Lower lobe of right lung (tissue), 2 donors: ENCODE measurements at regions not wholly inside any gene's neighbourhood (a gene's known extent, or its start where the extent isn't known, plus 50 kb on each side); places are given as distances from the start of the nearest gene placed in this dataset.

Source experiments
- ATAC-seq, 2 donors: fragments of 200-7000 bp; cut with Tn5 transposase; one replicate each; pipeline ENCODE4 v1.9.1; 2020 to 2022; ENCODE audit warnings: mild to moderate bottlenecking in 2 of 2, moderate library complexity in 2 of 2
- DNase-seq: peaks from one replicate; pipeline ENCODE4 v3.0.0-alpha.2; 2020
- H3K27ac ChIP-seq: fragments of 200-600 bp; one replicate; pipeline ENCODE4 v1.8.0; 2022
- H3K27me3 ChIP-seq: fragments of 200-600 bp; one replicate; pipeline ENCODE4 v1.8.0; 2022; ENCODE audit warnings: low read depth
- H3K36me3 ChIP-seq: fragments of 200-600 bp; one replicate; pipeline ENCODE4 v1.8.0; 2022; ENCODE audit warnings: mild to moderate bottlenecking
- H3K4me1 ChIP-seq: fragments of 200-600 bp; one replicate; pipeline ENCODE4 v1.8.0; 2022
- H3K4me3 ChIP-seq: fragments of 200-600 bp; one replicate; pipeline ENCODE4 v1.8.0; 2022; ENCODE audit warnings: mild to moderate bottlenecking
- H3K9me3 ChIP-seq: fragments of 200-600 bp; one replicate; pipeline ENCODE4 v1.8.0; 2022
- CTCF ChIP-seq: fragments of 200-600 bp; IDR thresholded peaks from one replicate; pipeline ENCODE4 v1.8.0; 2022; ENCODE audit warnings: antibody characterized with exemption, mild to moderate bottlenecking
- intact Hi-C: fragments of 100-400 bp; cut with DNase I; formaldehyde crosslinking; loops from one replicate; pipeline ENCODE4 v1.11.0; 2022
- donor health status: DM: no; HTN: yes; CAD: no; lungs with severe emphysema.

- intact Hi-C loops, result no loop called here
- Histone ChIP-seq H3K4me3 (peak overlapping the region; percentile 46), H3K27ac (no peak overlapping the region)
Observed at GRCh38 chr12:98397323-98398105, 117.9 kb upstream of the TMPO start.

GRCh38 chr12:98399532-98399931, 115.9 kb upstream of the TMPO start:
- Histone ChIP-seq H3K9me3 (no peaks in the 10 kb centered on the region), H3K27ac (no peak overlapping the region), H3K4me1 (peaks cover 15% of the 10 kb centered on the region), H3K4me3 (no peak overlapping the region), H3K27me3 (no peaks in the 10 kb centered on the region), H3K36me3 (no peaks in the 10 kb centered on the region)
- no peak for TF ChIP-seq CTCF
- no peak for ATAC-seq
- intact Hi-C loops, result no loop called here
- no peak for DNase-seq

More at GRCh38 chr12:98397323-98398105, 117.9 kb upstream of the TMPO start:
- Histone ChIP-seq H3K4me1 (peaks cover 15% of the 10 kb centered on the region), H3K36me3 (no peaks in the 10 kb centered on the region), H3K9me3 (no peaks in the 10 kb centered on the region), H3K27me3 (no peaks in the 10 kb centered on the region)
- TF ChIP-seq CTCF, result peak; percentile 93
- ATAC-seq, result peak; percentile 94 to 97
- peak; percentile 83 for DNase-seq

GRCh38 chr12:98401427-98401826, 114.0 kb upstream of the TMPO start:
- no peak for TF ChIP-seq CTCF
- ATAC-seq (no peak), DNase-seq (no peak)
- intact Hi-C loops, result no loop called here
- no peak overlapping the region for H3K4me3 ChIP-seq
- no peak overlapping the region for H3K27ac ChIP-seq
- H3K36me3 ChIP-seq, result no peaks in the 10 kb centered on the region
- no peaks in the 10 kb centered on the region for H3K9me3 ChIP-seq
- no peaks in the 10 kb centered on the region for H3K27me3 ChIP-seq
- H3K4me1 ChIP-seq, result peaks cover 15% of the 10 kb centered on the region

- H3K36me3 ChIP-seq, result no peaks in the 10 kb centered on the region
- intact Hi-C loops, result no loop called here
- peaks cover 14% of the 10 kb centered on the region for H3K4me1 ChIP-seq
- no peak for TF ChIP-seq CTCF
- ATAC-seq (no peak), DNase-seq (no peak)
- no peaks in the 10 kb centered on the region for H3K27me3 ChIP-seq
- H3K4me3 ChIP-seq, result no peak overlapping the region
- no peaks in the 10 kb centered on the region for H3K9me3 ChIP-seq
- H3K27ac ChIP-seq, result no peak overlapping the region
Observed at GRCh38 chr12:98402091-98402490, 113.3 kb upstream of the TMPO start.

GRCh38 chr12:98402671-98403070, 112.7 kb upstream of the TMPO start:
- Histone ChIP-seq H3K27me3 (no peaks in the 10 kb centered on the region), H3K4me3 (no peak overlapping the region), H3K4me1 (peaks cover 9% of the 10 kb centered on the region), H3K27ac (no peak overlapping the region), H3K36me3 (no peaks in the 10 kb centered on the region), H3K9me3 (no peaks in the 10 kb centered on the region)
- intact Hi-C loops, result no loop called here
- ATAC-seq, result no peak
- no peak for DNase-seq
- no peak for TF ChIP-seq CTCF
